GM21529 (cell line): ENCODE measurements at regions not wholly inside any gene's neighbourhood (a gene's known extent, or its start where the extent isn't known, plus 50 kb on each side); places are given as distances from the start of the nearest gene placed in this dataset.
"Not testable (repeated sequence)": the region's sequence is repeated elsewhere in the genome, so short reads cannot be mapped to it uniquely, and the experiment has no call there.

Experiments
- ATAC-seq: cut with Tn5 transposase; IDR thresholded peaks from one replicate; pipeline ENCODE4 v1.9.1; 2021; ENCODE audit not compliant: unreplicated experiment

DNA sequence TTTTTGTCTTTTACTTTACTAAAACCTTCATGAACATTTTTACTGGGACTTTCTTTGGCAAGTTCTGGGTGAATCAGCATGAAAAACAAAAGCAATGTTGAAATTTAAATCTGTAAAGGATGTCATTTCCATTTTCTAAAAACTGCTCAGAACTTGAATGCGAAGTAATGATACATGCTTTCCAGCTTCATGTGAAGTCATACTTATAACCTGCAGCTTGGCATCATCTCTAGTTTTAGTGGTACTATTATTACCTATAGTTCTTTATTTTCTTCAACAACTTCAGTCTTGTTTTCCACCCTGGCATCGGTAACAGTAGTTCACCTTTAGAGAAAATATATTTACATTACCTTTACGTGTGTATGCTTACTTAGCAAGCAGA lies 421.4 kb upstream of the DIPK2B start:
- peak; percentile 29 for ATAC-seq

DNA sequence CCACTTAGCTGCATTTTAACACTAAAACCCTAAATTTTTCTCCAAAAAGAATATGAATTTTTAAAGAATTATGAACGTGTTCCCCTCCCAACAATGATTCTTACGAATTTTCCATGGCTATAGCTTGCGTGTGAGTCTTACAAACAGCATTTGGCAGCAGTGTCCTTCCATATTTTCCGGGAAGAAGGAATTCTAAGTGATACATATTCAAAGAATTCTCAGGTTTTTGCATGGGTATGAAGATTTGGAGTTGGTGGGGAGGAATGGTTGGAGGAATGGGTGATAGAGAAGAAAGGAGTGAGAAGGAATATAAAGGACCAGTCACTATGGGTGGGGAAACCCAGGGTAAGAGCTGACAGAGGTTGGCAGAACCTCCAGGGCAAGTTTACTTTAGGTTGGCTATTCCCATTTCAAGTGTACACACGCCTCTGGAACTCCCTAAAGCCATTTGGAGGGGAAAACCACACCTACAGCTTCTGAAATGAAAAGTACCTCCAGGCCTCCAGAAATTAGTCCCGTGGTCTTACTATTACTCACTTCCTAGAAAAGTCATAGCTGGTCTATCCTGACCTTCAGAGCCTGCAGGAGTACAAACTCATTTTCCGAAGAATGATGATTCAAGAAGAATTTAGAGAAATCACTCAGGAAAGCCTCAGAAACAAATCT lies 420.8 kb upstream of the DIPK2B start:
- peak; percentile 58 for ATAC-seq

DNA sequence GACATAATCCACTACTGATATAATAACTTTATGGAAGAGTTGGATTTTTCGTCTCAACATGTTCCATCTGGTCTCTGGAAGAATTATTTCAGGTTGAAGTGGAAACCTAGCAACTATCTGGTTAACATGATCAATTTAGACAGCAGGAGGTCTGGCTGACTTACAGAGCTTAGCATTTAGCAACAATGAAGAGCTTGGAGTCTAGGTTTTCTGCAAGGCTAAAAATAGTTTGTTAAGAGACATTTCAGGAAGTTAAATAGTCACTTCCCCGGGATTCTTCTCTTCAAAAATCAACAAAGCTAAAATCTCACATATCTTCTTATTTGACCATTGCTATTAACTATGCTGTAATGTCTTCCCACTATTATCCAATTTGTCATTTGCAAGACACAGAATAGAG lies 418.6 kb upstream of the DIPK2B start:
- ATAC-seq, result no peak

DNA sequence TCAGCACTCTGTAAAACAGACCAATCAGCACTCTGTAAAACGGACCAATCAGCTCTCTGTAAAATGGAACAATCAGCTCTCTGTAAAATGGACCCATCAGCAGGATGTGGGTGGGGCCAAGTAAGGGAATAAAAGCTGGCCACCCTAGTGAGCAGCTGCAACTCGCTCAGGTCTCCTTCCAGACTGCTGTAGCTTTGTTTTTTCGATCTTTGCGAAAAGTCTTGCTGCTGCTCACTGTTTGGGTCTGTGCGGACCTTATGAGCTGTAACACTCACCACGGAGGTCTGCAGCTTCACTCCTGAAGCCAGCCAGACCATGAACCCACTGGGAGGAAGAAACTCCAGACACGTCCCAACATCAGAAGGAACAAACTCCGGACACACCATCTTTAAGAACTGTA lies 414.9 kb upstream of the DIPK2B start:
- not testable (repeated sequence) for ATAC-seq

DNA sequence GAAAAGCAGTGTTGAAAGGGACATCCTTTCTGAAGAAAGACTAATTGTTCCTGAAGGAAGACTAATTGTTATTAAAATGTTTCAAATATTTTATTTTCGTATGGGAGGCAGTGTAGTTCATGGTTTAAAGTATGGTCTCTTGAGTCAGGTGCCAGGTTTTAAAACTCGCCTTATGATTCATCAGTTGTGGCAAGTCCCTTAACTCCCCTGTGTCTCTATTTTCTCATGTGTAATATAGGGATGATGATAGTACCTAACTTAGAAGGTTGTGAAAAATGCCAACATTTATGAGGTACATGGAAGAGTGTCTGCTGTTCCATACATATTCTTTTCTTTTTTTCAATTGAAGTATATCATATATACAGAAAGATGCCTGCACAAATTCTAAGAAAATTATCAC lies 414.2 kb upstream of the DIPK2B start:
- no peak for ATAC-seq

DNA sequence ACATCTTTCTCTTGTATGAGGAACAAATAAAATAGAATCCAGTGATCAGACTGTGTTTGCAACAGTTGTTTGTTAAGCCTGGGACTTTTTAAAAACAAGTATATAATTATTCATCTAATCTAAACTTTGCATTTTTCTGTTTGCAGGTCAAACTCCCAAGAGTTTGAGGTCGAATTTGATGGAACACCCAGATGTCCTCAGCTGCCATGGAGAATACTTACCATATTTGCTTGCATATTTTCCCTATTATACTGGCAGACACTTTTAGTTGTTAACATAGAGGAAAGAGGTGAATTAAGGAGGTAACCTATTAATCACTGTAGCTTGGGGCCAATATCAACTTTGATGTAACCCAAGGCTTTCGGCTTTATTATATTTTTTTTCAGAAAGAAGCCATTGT lies 401.5 kb upstream of the DIPK2B start:
- no peak for ATAC-seq

DNA sequence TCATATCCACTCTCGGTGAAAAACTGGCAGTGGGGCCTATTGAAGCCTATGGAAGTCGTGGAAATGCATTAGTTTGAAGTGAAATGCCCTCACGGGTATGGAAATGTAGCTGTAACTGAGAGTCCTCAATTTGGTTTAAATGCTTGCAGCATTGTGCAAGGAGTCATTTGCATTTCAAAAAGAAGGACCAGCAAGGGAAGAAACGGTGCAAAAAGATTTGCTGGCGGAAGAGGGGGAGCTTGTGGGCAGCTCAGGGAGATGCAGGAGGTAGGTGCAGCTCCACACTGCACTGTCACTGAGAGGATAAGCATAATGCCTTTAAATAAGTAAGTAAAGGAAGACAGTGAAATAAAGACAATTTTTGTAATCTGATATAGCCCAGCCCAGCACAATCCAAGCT lies 400.4 kb upstream of the DIPK2B start:
- ATAC-seq, result no peak

DNA sequence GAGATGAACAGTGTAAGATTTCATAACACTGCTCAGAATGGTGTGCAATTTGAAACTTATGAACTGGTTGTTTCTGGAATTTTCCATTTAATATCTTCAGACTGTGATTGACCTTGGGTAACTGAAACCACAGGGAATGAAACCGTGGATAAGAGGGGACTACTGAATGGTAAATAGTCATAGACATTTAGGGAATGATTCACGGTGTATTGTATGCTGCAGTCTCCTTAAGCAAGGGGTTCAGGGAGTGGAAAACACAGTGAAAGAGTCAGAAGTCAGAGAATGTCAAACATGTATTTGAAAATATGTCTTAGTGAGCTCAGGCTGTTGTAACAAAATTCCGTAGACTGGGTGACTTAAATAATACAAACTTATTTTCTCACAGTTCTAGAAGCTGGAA lies 398.2 kb upstream of the DIPK2B start:
- no peak for ATAC-seq

DNA sequence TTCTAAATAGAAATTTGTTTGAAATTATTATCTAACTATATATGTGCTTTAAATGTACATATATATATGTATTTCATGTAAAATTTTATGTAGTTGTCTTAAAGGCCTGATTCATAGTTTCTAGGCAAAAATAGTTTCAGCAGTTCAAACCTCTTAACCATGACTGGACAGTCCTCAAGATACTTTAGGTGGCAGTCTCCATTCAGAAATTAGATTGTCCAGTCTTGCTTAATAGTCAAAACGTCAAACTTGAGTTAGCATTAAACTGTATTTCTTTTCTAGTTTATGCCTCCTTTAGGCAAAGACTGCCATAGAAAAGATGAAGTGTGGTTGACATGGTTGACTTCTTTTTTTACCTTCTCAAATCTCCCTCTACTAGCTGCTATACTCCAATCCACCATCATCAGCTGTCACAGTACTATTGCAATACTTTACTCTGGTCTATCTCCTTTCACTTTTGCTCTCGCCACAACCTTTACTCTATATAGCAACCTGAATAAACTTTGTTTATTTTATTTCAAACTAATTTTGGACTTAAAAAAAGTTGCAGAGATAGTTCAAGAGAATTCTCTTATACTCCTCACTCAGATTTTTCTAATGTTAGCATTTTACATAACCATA lies 395.6 kb upstream of the DIPK2B start:
- no peak for ATAC-seq

DNA sequence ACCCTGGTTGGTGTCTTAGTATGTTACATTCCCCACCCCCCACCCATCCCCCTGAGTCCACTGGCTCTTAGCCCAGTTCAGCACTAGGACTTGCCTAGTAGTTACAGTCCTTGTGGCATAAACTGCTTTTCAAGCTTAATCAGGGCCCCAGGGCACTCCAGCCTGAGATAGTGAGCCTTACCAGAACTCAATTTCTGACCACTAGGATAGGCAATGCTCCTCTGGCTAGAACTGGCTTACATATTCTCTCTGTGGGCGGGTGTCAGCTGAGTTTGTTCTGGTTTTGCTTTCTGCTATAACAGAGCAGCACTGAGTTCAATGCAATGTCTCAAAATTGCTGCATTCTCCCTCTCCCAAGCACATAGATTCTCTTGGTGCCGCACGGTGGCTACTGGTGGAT lies 391.4 kb upstream of the DIPK2B start:
- no peak for ATAC-seq

DNA sequence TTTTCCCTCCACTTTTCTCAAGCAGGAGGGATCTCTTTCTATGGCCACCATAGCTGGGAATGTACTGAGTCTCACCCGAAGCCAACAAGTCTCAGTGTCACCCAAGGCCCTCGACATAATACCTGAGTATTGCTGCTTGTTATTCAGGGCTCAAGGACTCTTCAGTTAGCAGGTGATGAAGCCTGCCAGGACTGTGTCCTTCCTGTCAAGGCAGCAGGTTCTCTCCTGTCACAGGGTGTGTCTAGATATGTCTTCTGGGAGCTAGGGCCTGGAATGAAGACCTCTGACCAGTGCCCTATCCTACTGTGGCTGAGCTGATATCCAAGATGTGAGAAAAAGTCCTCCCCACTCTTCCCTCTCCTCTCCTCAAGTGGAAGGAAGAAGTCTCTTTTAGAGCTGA lies 391.0 kb upstream of the DIPK2B start:
- no peak for ATAC-seq

DNA sequence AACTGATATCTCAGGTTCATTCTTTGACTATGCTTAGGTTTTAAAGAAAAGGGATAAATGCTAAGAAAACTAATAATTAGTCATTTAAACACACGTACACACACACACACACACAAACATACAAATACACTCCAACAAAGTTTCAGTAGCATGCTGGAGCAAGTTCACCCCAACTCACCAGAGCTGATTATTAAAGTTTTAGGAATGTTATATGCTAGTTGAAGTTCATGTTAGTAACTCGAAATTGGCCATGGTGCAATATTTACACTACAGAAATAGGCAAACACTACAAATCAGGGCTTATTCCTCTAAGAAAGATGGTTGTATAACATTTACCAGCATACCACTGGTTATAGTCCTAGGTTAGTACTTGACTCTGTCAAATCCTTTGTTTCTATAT lies 384.0 kb upstream of the DIPK2B start:
- ATAC-seq, result no peak

DNA sequence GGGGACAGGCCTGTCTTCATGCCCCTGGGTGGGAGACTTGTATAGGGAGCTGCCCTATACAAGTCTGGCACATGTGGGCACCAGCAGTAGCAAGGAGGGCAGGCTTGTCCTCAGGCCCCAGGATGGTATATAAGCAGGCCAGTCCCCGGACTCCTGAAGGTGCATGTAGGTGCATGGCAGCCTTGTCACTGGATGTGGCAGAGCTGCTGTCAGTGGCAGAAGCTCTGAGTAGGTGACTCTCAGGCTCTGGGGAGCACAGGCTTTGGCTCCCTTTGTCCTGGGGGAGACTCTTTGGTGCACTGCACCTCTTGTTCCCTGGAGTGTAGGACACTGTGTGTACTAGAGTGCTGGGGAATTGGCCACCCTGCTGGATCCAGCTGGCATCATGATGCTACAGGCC lies 376.7 kb upstream of the DIPK2B start:
- no peak for ATAC-seq

DNA sequence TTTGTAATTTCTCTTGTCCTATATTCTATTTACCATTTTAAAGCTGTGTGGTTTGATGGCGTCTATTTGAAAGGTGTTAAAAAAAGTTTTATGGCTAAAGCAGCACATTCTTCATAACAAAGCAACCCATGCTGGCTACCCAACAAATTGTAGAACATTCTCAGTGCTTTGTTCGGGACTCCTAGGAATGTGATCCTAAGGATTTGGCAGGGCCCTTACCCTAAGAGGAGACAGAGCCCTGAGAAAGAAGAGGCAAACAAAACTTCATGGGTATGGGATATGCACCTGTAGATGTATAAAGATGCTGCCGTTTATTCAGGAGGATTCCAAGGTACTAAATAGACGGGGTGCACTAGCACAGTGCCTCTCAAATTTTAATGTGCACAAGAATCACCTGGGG lies 370.8 kb upstream of the DIPK2B start:
- ATAC-seq, result no peak

DNA sequence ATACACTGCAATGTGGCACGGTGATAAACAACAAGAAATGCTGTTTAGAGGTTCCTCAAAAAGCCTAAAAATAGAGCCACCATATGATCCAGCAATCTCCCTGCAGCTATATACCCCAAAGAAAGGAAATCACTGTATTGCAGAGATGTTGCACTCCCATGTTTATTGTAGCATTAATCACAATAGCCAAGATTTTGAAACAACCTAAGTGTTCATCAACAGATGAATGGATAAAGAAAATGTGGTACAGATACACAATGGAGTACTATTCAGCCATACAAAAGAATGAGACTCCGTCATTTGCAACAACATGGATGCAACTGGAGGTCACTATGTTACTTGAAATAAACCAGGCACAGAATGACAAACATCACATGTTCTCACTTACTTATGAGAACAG lies 365.8 kb upstream of the DIPK2B start:
- ATAC-seq, result no peak

DNA sequence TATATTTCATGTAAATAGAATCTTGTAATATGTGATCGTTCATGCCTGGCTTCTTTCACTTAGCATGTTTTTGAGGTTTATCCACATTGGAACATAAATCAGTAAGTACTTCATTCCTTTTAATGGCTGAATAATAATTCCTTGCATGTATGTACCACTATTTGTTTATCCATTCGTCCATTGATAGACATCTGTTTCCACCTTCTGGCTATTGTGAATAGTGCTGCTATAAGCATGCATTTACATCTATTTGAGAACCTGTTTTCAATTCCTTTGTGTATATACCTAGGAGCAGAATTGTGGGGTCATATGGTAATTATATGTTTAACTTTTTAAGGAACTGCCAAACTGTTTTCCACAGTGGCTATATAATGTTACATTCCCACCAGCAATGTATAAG lies 356.7 kb upstream of the DIPK2B start:
- no peak for ATAC-seq

DNA sequence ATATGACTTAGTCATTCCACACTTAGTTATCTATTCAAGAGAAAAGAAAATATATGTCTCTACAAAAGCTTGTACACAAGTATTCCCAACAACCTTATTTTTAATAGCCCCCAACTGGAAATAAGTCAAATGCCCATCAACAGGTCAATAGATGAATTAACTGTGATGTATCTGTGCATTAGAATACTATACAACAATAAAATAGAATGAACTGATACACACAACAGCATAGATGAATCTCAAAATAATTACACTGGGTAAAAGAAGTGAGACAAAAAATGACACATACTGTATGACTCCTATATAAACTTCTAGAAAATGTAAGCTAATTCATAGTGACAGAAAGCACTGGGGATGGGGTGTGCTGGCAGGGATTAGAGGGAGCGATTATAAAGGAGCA lies 354.1 kb upstream of the DIPK2B start:
- no peak for ATAC-seq

DNA sequence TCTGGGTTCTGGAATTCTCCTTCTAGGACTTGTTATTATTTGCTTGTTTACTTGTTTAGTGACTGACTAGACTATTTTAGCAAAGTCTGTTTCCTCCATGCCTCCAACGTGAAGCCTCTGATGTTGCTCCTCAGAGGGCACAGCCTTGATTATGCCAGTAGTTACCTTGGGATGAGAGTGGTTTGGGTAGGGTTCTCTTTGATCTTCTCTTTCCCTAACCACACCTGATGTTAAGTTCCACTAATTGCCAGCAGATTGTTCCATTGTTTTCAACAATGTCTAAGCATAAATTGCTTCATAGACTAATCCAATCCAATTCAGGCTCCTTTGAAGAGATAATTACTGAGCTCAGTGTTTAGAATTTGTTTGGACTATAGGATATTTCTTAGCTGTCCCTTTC lies 352.7 kb upstream of the DIPK2B start:
- no peak for ATAC-seq

DNA sequence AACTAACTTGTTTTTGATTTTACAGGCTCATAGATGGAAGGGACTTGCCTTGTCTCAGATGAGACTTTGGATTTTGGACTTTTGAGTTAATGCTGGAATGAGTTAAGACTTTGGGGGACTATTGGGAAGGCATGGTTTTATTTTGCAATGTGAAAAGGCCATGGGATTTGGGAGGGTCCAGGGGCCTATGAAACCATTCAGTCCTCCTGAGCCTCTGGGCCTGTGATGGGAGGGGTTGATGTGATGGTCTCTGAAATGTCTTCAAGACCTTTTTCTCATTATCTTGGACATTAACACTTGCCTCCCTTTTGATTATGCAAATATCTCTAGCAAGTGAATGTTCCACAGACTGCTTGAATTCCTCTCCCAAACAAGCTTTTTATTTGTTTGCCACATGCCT lies 346.0 kb upstream of the DIPK2B start:
- ATAC-seq, result not testable (repeated sequence)

DNA sequence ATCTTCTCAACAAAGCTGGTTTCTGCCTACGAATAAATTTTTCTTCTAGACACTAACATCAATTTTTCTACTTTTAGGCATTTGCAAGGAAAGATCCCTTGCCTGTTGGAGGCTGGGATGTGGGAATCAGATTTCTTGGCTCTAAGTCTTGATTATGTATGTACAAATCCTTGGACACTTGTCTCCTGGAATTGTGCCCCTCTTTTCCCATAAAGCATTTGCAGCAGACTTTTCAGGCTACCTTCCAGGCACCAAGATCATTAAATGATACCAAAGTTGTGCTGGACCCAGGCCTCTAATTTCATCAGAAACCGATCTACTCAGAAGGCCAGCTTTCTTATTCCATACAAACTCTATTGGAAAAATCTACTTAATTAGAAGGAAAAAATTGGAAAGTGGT lies 339.5 kb upstream of the DIPK2B start:
- ATAC-seq, result no peak

DNA sequence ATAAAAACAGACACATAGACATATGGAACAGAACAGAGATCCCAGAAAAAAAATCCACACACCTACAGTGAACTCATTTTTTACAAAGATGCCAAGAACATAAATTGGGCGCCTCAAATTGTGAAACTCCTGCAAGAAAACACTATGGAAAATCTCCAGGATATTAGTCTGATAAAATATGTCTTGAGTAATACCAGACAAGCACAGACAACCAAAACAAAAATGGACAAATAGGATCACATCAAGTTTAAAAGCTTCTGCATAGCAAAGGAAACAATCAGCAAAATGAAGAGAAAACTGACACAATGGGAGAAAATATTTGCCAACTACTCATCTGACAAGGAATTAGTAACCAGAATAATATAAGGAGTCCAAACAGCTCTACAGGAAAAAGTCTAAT lies 337.3 kb upstream of the DIPK2B start:
- ATAC-seq, result no peak

DNA sequence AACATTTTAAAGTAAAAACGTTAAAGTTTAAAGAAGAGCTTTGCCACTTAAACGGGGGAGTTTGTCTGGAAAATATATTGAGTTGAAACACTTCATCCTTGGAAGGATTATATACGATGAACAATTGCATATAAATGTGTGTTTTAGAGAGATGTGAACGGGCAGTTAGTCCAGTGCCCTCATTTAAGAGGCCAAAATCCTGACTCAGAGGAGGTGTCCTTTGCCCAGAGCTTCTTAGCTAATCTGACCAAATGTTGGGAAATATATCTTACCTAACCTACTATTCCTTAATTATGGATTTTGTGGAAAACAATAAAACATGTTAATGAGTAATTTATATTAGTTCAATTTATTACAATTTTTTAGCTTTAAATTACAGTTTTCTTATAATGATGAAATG lies 327.2 kb upstream of the DIPK2B start:
- no peak for ATAC-seq

DNA sequence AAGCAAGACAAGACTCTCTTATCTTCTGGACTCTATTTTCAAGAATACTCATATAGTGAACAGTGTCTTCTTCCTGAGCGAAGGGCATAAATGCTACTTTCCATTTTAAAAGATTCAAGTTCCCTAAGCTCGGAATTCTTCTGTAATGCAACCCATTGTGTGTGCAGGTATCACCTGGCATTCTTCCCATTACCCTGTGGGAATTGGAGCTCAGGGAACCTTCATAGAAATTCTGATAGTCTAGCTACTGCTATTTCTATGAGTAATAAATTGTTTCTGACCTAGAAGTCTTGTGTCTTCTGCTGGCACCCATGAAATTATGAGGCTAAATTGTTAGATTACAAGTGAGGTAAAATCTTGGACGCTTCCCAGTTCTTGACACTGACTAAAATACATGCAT lies 324.1 kb upstream of the DIPK2B start:
- ATAC-seq, result no peak
